ENCODE measurements at regions not wholly inside any gene's neighbourhood (a gene's known extent, or its start where the extent isn't known, plus 50 kb on each side); places are given as distances from the start of the nearest gene placed in this dataset.

DNA sequence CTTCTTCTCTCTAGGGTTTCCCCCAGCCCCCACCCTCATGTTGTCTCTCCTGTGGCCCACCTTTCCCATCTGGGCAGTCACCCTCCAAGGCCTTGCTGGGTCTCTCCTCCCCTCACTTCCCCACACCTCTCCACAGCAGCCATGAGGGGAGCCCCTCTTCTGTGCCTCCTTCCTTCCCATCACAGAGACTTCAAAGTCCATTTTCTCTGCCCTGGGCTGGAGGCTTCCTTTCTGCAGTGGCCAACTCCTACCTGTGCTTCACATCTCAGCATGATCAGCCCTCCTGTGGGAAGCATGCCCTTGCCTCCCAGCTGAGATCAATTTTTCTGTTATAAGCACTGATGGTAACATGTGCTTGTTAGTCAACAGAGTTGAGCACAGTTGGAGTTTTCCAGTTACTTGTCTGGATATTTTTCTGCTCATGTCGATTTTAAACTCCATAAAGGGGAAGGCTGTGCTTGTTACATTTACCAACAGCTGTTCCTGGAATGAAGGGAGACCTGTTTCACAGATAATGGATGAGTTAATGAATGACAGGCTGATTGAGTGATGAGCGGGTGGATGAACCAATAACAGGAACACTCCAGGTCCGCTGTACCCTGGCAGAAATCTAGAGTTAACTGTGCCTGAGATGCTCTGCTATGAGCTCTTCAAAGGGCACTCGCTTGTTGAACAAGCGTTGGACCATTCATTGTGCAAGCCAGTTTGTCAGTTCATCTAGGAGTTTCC is 71.4 kb upstream of the PRSS58 start:
- DNase-seq (ENCODE audit: low read depth), result no peak

GRCh38 chr7:142328551-142328950 is 70.7 kb upstream of the PRSS58 start:
- no peak for DNase-seq (ENCODE audit: low read depth)

- no peak for DNase-seq (ENCODE audit: low read depth)
Observed at GRCh38 chr7:142327628-142328405, 70.0 kb upstream of the PRSS58 start.

- DNase-seq (ENCODE audit: low read depth), result no peak
Observed at GRCh38 chr7:142323706-142324105, 65.8 kb upstream of the PRSS58 start.

- DNase-seq (ENCODE audit: low read depth), result no peak
Observed at GRCh38 chr7:142321391-142321790, 63.5 kb upstream of the PRSS58 start.

GRCh38 chr7:142320883-142321282 is 63.0 kb upstream of the PRSS58 start:
- DNase-seq (ENCODE audit: low read depth), result no peak

DNA sequence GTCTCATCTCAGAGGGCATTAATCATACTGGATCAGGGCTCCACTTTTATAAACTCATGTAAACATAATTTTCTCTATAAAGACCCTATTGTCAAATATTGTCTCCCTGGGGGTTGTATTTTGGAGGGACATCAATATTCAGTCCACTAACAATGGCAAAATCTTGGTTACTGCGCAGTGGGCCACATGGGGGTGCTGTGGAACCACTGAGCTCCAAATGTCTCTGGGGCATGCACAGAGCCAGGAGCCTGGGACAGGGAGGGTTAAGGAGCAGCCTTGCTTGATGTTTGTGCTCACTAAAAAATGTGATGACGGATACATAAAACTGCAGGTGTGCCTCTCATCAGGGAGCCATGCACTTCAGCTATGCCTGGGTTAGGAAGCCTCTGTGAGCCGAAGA is 62.1 kb upstream of the PRSS58 start:
- DNase-seq (ENCODE audit: low read depth), result no peak

DNA sequence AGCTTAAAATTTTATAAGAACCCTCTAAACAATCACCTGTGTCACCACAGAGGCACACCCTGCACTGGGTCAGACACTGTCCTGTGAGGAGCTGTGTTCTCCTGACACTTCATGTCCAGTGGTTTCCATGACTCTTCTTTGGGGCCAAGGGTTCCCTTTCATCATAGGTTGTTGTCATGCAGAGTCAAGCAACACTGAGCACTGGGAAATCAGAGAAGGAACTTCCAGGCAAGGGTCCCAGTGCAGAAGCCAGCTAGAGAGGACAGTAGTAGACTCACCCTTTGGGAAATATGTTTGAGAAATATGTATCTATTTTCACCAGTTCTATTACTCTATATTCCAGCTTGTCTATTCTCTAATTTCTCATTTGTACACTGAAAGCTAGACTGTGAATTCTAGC is 56.4 kb upstream of the PRSS58 start:
- no peak for DNase-seq (ENCODE audit: low read depth)

DNA sequence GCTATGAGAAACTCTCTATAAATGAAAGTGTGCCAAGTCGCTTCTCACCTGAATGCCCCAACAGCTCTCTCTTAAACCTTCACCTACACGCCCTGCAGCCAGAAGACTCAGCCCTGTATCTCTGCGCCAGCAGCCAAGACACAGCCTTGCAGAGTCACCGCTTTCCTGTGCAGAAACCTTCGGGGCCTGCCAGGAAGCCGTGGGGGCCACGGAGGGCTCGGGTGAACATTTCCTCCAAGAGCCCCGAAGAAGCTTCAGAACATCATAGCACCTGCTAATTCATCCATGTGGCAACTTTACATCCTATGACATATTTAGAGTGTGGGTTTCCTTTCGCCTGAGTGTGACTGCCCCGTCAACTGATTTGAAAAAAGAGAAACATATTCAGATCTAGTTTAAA is 55.7 kb upstream of the PRSS58 start:
- DNase-seq (ENCODE audit: low read depth), result no peak

- DNase-seq (ENCODE audit: low read depth), result no peak
Observed at GRCh38 chr7:142311876-142312275, 54.0 kb upstream of the PRSS58 start.

- no peak for DNase-seq (ENCODE audit: low read depth)
Observed at GRCh38 chr7:142308918-142309317, 51.1 kb upstream of the PRSS58 start.

GRCh38 chr7:142308326-142308725 is 50.5 kb upstream of the PRSS58 start:
- no peak for DNase-seq (ENCODE audit: low read depth)
